Naive thymus-derived CD4-positive, alpha-beta T cell (primary cell): ENCODE measurements at regions not wholly inside any gene's neighbourhood (a gene's known extent, or its start where the extent isn't known, plus 50 kb on each side); places are given as distances from the start of the nearest gene placed in this dataset.

Experiments
- ATAC-seq: fragments of 150-1000 bp; cut with Tn5 transposase; 2 replicates; pipeline ENCODE4 v1.10.0; 2021; ENCODE audit warnings: mild to moderate bottlenecking, moderate library complexity
- CTCF ChIA-PET: fragments of 350-600 bp; sonication (Branson Sonifier 250); formaldehyde crosslinking; loops from one replicate; lab custom pipeline; 2021; ENCODE audit warnings: antibody characterized with exemption; lab: Charles Lee
- POLR2A ChIA-PET: fragments of 350-600 bp; sonication (Branson Sonifier 250); formaldehyde crosslinking; loops from one replicate; lab custom pipeline; 2021; ENCODE audit warnings: antibody characterized with exemption, inconsistent platforms; lab: Charles Lee
- DNase-seq, 9 donors: peaks; one replicate each; pipeline versions ENCODE4 v3.0.0 to v3.0.0-alpha.2; 2020 to 2022; ENCODE audit warnings: mixed read lengths in 1 of 9
- H3K27ac ChIP-seq: one replicate; pipeline ENCODE4 v1.7.0; 2013; ENCODE audit warnings: mild to moderate bottlenecking, low read depth, low read length, moderate library complexity
- H3K27me3 ChIP-seq, 2 donors: one replicate each; pipeline ENCODE4 v1.7.0; 2013; ENCODE audit warnings: low read length in 2 of 2, mild to moderate bottlenecking in 2 of 2, moderate library complexity in 2 of 2; ENCODE audit not compliant: control insufficient read depth in 2 of 2, insufficient read depth in 2 of 2
- H3K36me3 ChIP-seq, 3 experiments: 1 replicate in 2 of 3; 2 replicates in 1 of 3; pipeline ENCODE4 v1.7.0; 2013; ENCODE audit warnings: low read length in 3 of 3, mild to moderate bottlenecking in 3 of 3, moderate library complexity in 1 of 3; ENCODE audit not compliant: insufficient read depth in 3 of 3, control insufficient read depth in 2 of 3
- H3K4me1 ChIP-seq, 2 donors: one replicate each; pipeline ENCODE4 v1.7.0; 2013; ENCODE audit warnings: low read length in 2 of 2, mild to moderate bottlenecking in 2 of 2, moderate library complexity in 1 of 2; ENCODE audit not compliant: control insufficient read depth in 2 of 2, insufficient read depth in 2 of 2
- H3K4me3 ChIP-seq: 2 replicates; pipeline ENCODE4 v1.7.0; 2013; ENCODE audit warnings: mild to moderate bottlenecking, low read length
- H3K9me3 ChIP-seq, 3 experiments: 1 replicate in 2 of 3; 2 replicates in 1 of 3; pipeline ENCODE4 v1.7.0; 2013; ENCODE audit warnings: low read length in 3 of 3; ENCODE audit not compliant: control insufficient read depth in 2 of 3
- H3K27ac Mint-ChIP-seq, 9 donors: one replicate each; pipeline ENCODE4 v1.8.0; 2020 to 2022; ENCODE audit warnings: mixed read lengths in 9 of 9, mild to moderate bottlenecking in 8 of 9, moderate library complexity in 5 of 9, inconsistent platforms in 2 of 9
- H3K27me3 Mint-ChIP-seq, 5 donors: one replicate each; pipeline ENCODE4 v1.8.0; 2021 to 2022; ENCODE audit warnings: mixed read lengths in 5 of 5, mild to moderate bottlenecking in 1 of 5
- H3K36me3 Mint-ChIP-seq, 5 donors: one replicate each; pipeline ENCODE4 v1.8.0; 2020 to 2022; ENCODE audit warnings: mixed read lengths in 5 of 5, mild to moderate bottlenecking in 3 of 5, inconsistent platforms in 1 of 5
- H3K4me1 Mint-ChIP-seq, 7 donors: one replicate each; pipeline ENCODE4 v1.8.0; 2020 to 2022; ENCODE audit warnings: mixed read lengths in 7 of 7, mild to moderate bottlenecking in 3 of 7, inconsistent platforms in 1 of 7
- H3K4me3 Mint-ChIP-seq, 10 donors: one replicate each; pipeline ENCODE4 v1.8.0; 2020 to 2022; ENCODE audit warnings: mild to moderate bottlenecking in 10 of 10, mixed read lengths in 10 of 10, moderate library complexity in 6 of 10, inconsistent platforms in 2 of 10
- H3K9me3 Mint-ChIP-seq, 11 donors: one replicate each; pipeline ENCODE4 v1.8.0; 2020 to 2022; ENCODE audit warnings: mixed read lengths in 11 of 11, mild to moderate bottlenecking in 4 of 11, inconsistent platforms in 1 of 11, moderate library complexity in 1 of 11
- intact Hi-C, 2 donors: fragments of 100-400 bp; cut with micrococcal nuclease; formaldehyde crosslinking; loops; one replicate each; pipeline ENCODE4 v1.15.1; 2023

GRCh38 chr4:141538001-141538400, 98.4 kb upstream of the IL15 start:
- no peak overlapping the region for H3K4me3 Mint-ChIP-seq
- H3K27ac Mint-ChIP-seq, result no peak overlapping the region
- ATAC-seq (no peak), DNase-seq (no peak)
- CTCF ChIA-PET, result no interaction called here
- H3K27me3 ChIP-seq, result no peaks in the 10 kb centered on the region
- POLR2A ChIA-PET, result no interaction called here
- no peaks in the 10 kb centered on the region for H3K36me3 ChIP-seq
- H3K4me3 ChIP-seq, result no peak overlapping the region
- intact Hi-C loops, result no loop called here
- no peaks in the 10 kb centered on the region for H3K4me1 ChIP-seq
- no peaks in the 10 kb centered on the region for H3K4me1 Mint-ChIP-seq
- H3K9me3 Mint-ChIP-seq, result peaks cover 0 to 12% (median 5%) of the 10 kb centered on the region in 11 donors
- H3K27me3 Mint-ChIP-seq, result no peaks in the 10 kb centered on the region
- no peaks in the 10 kb centered on the region for H3K36me3 Mint-ChIP-seq
- H3K9me3 ChIP-seq, result no peaks in the 10 kb centered on the region
- no peak overlapping the region for H3K27ac ChIP-seq

GRCh38 chr4:141540643-141541042, 95.7 kb upstream of the IL15 start:
- Mint-ChIP-seq H3K27me3 (peaks cover 0 to 5% (median 4%) of the 10 kb centered on the region in 5 donors), H3K4me3 (no peak overlapping the region), H3K36me3 (no peaks in the 10 kb centered on the region), H3K27ac (no peak overlapping the region), H3K4me1 (no peaks in the 10 kb centered on the region), H3K9me3 (peaks cover 0 to 12% (median 5%) of the 10 kb centered on the region in 11 donors)
- ATAC-seq (no peak), DNase-seq (no peak)
- Histone ChIP-seq H3K4me1 (no peaks in the 10 kb centered on the region), H3K27me3 (no peaks in the 10 kb centered on the region), H3K4me3 (no peak overlapping the region), H3K36me3 (no peaks in the 10 kb centered on the region), H3K9me3 (no peaks in the 10 kb centered on the region), H3K27ac (no peak overlapping the region)
- POLR2A ChIA-PET, result no interaction called here
- CTCF ChIA-PET, result interaction anchor here (0.6 kb wide), 1 partner anchor 15 kb away, joined by 3 read pairs; no protein-coding TSS in a partner anchor
- intact Hi-C loops, result no loop called here

- Mint-ChIP-seq H3K36me3 (no peaks in the 10 kb centered on the region), H3K4me1 (no peaks in the 10 kb centered on the region), H3K27me3 (peaks cover 0 to 9% (median 4%) of the 10 kb centered on the region in 5 donors), H3K9me3 (peaks cover 0 to 12% (median 5%) of the 10 kb centered on the region in 11 donors), H3K4me3 (no peak overlapping the region), H3K27ac (no peak overlapping the region)
- ChIA-PET CTCF (no interaction called here), POLR2A (no interaction called here)
- ATAC-seq (no peak), DNase-seq (no peak)
- intact Hi-C loops, result no loop called here
- no peak overlapping the region for H3K27ac ChIP-seq
- H3K9me3 ChIP-seq, result no peaks in the 10 kb centered on the region
- no peaks in the 10 kb centered on the region for H3K4me1 ChIP-seq
- no peaks in the 10 kb centered on the region for H3K36me3 ChIP-seq
- H3K27me3 ChIP-seq, result no peaks in the 10 kb centered on the region
- H3K4me3 ChIP-seq, result no peak overlapping the region
Measured at GRCh38 chr4:141541851-141542250, 94.5 kb upstream of the IL15 start.

- Histone ChIP-seq H3K9me3 (no peaks in the 10 kb centered on the region), H3K36me3 (no peaks in the 10 kb centered on the region), H3K4me3 (no peak overlapping the region), H3K27me3 (no peaks in the 10 kb centered on the region), H3K4me1 (no peaks in the 10 kb centered on the region), H3K27ac (no peak overlapping the region)
- Mint-ChIP-seq H3K27me3 (peaks cover 0 to 9% (median 5%) of the 10 kb centered on the region in 5 donors), H3K4me1 (no peaks in the 10 kb centered on the region), H3K36me3 (no peaks in the 10 kb centered on the region), H3K4me3 (no peak overlapping the region), H3K27ac (no peak overlapping the region), H3K9me3 (peaks cover 0 to 9% (median 4%) of the 10 kb centered on the region in 11 donors)
- DNase-seq, result no peak
- CTCF ChIA-PET, result no interaction called here
- ATAC-seq, result no peak
- POLR2A ChIA-PET, result no interaction called here
- intact Hi-C loops, result no loop called here
Measured at GRCh38 chr4:141543176-141543575, 93.2 kb upstream of the IL15 start.

- ATAC-seq, result no peak
- no peak overlapping the region for H3K4me3 Mint-ChIP-seq
- no peaks in the 10 kb centered on the region for H3K36me3 Mint-ChIP-seq
- Histone ChIP-seq H3K9me3 (no peaks in the 10 kb centered on the region), H3K27me3 (no peaks in the 10 kb centered on the region), H3K4me1 (no peaks in the 10 kb centered on the region), H3K4me3 (no peak overlapping the region), H3K36me3 (no peaks in the 10 kb centered on the region), H3K27ac (no peak overlapping the region)
- DNase-seq, result no peak
- peaks cover 0 to 9% (median 5%) of the 10 kb centered on the region in 5 donors for H3K27me3 Mint-ChIP-seq
- no peak overlapping the region for H3K27ac Mint-ChIP-seq
- intact Hi-C loops, result no loop called here
- ChIA-PET POLR2A (no interaction called here), CTCF (no interaction called here)
- no peaks in the 10 kb centered on the region for H3K4me1 Mint-ChIP-seq
- peaks cover 0 to 4% (median 0%) of the 10 kb centered on the region in 11 donors for H3K9me3 Mint-ChIP-seq
Measured at GRCh38 chr4:141543706-141544105, 92.7 kb upstream of the IL15 start.

- CTCF ChIA-PET, result no interaction called here
Measured at GRCh38 chr4:141548791-141549190, 87.6 kb upstream of the IL15 start.

GRCh38 chr4:141560056-141560455, 76.3 kb upstream of the IL15 start:
- Histone ChIP-seq H3K9me3 (no peaks in the 10 kb centered on the region), H3K36me3 (no peaks in the 10 kb centered on the region), H3K27me3 (no peaks in the 10 kb centered on the region), H3K27ac (no peak overlapping the region), H3K4me3 (no peak overlapping the region), H3K4me1 (no peaks in the 10 kb centered on the region)
- H3K4me3 Mint-ChIP-seq, result no peak overlapping the region
- intact Hi-C loops, result no loop called here
- no peaks in the 10 kb centered on the region for H3K36me3 Mint-ChIP-seq
- peaks cover 0 to 5% (median 0%) of the 10 kb centered on the region in 5 donors for H3K27me3 Mint-ChIP-seq
- no peak overlapping the region for H3K27ac Mint-ChIP-seq
- H3K9me3 Mint-ChIP-seq, result peaks cover 0 to 4% (median 0%) of the 10 kb centered on the region in 11 donors
- no peak for ATAC-seq
- no peaks in the 10 kb centered on the region for H3K4me1 Mint-ChIP-seq
- ChIA-PET CTCF (no interaction called here), POLR2A (no interaction called here)
- DNase-seq, result no peak

More at GRCh38 chr4:141548791-141549190, 87.6 kb upstream of the IL15 start:
- Mint-ChIP-seq H3K27me3 (peaks cover 0 to 14% (median 5%) of the 10 kb centered on the region in 5 donors), H3K9me3 (peaks cover 0 to 21% (median 7%) of the 10 kb centered on the region in 11 donors), H3K4me3 (no peak overlapping the region), H3K36me3 (peaks cover 0 to 5% (median 0%) of the 10 kb centered on the region in 5 donors), H3K4me1 (no peaks in the 10 kb centered on the region), H3K27ac (no peak overlapping the region)
- Histone ChIP-seq H3K36me3 (no peaks in the 10 kb centered on the region), H3K4me3 (no peak overlapping the region), H3K27me3 (no peaks in the 10 kb centered on the region), H3K9me3 (no peaks in the 10 kb centered on the region), H3K27ac (no peak overlapping the region), H3K4me1 (no peaks in the 10 kb centered on the region)
- DNase-seq (no peak), ATAC-seq (no peak)
- intact Hi-C loops, result no loop called here
- POLR2A ChIA-PET, result no interaction called here
